ENCODE measurements at regions not wholly inside any gene's neighbourhood (a gene's known extent, or its start where the extent isn't known, plus 50 kb on each side); places are given as distances from the start of the nearest gene placed in this dataset.

GRCh38 chr7:82757-83155, 109.6 kb upstream of the FAM20C start:
- TF ChIP-seq POLR2A (IDR thresholded peaks at IDR 0.05) = no peak
- TF ChIP-seq, protein P1, sequence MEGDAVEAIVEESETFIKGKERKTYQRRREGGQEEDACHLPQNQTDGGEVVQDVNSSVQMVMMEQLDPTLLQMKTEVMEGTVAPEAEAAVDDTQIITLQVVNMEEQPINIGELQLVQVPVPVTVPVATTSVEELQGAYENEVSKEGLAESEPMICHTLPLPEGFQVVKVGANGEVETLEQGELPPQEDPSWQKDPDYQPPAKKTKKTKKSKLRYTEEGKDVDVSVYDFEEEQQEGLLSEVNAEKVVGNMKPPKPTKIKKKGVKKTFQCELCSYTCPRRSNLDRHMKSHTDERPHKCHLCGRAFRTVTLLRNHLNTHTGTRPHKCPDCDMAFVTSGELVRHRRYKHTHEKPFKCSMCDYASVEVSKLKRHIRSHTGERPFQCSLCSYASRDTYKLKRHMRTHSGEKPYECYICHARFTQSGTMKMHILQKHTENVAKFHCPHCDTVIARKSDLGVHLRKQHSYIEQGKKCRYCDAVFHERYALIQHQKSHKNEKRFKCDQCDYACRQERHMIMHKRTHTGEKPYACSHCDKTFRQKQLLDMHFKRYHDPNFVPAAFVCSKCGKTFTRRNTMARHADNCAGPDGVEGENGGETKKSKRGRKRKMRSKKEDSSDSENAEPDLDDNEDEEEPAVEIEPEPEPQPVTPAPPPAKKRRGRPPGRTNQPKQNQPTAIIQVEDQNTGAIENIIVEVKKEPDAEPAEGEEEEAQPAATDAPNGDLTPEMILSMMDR (IDR thresholded peaks at IDR 0.05) = no peak
- H3K4me3 ChIP-seq = no peak overlapping the region
- no peak for DNase-seq
- no peaks in the 10 kb centered on the region for H3K9me3 ChIP-seq
- H3K27ac ChIP-seq = no peak overlapping the region
- ATAC-seq = no peak
- H3K27me3 ChIP-seq = peaks cover 0 to 8% (median 0%) of the 10 kb centered on the region in 9 donors
- H3K36me3 ChIP-seq = no peaks in the 10 kb centered on the region
- peaks cover 0 to 9% (median 0%) of the 10 kb centered on the region in 12 donors for H3K4me1 ChIP-seq
- intact Hi-C loops (cut with DNase I) = no loop called here
- 82 to 90% (median 86%) methylated on average over 11 of the region's 11 CpGs for WGBS, 4 donors

DNA sequence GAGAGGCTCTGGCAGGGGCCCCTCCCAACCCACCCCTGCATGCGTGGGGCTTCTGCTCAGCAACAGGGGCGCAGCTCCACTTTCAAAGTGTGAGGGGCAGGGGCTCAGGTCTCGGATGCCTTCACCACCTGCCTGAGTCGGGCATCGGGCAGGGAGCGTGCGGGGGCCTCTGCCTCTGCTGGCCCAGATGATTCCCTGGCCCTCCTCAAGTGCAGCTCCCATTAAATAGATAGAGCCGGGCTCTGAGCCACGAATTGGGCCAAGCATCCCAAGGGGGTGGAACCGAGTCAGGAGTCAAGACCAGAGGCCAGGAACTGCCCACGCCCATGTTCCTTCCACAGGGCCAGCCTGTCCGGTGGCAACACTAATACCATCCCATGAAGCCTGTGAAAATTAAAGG, 108.9 kb upstream of the FAM20C start:
- Histone ChIP-seq H3K9me3 (no peaks in the 10 kb centered on the region), H3K4me1 (peaks cover 0 to 11% (median under 1%) of the 10 kb centered on the region in 12 donors), H3K27ac (no peak overlapping the region), H3K36me3 (no peaks in the 10 kb centered on the region), H3K4me3 (no peak overlapping the region), H3K27me3 (peaks cover 0 to 8% (median 0%) of the 10 kb centered on the region in 9 donors)
- intact Hi-C loops (cut with DNase I) = no loop called here
- 70 to 88% (median 77%) methylated on average over 7 to 12 of the region's 12 CpGs for WGBS, 4 donors
- DNase-seq (no peak), ATAC-seq (no peak)
- TF ChIP-seq, protein P1 (IDR thresholded peaks at IDR 0.05) = no peak
- no peak for TF ChIP-seq POLR2A (IDR thresholded peaks at IDR 0.05)

- no peak for TF ChIP-seq POLR2A (IDR thresholded peaks at IDR 0.05)
- no peak for DNase-seq
- intact Hi-C loops (cut with DNase I) = no loop called here
Observed at GRCh38 chr7:83861-84632, 108.3 kb upstream of the FAM20C start.

DNA sequence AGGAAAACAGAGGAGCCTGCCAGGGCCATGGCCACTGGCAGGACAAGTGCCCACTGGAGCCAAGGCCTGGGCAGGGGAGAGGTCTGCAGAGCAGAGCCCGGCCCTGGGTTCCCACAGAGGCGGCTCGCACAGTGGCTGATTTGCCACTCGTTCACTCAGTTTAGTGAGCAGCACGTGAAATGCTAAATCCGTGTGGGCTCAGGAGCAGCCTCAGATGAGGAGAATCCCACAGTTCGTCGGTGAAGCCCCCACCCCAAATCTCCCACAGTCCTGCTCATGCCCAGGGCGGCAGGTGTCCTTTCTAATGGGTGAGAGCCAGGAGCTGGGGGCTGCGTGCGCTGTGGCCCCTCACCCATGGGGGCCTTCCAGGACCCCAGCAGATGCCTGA, 107.7 kb upstream of the FAM20C start:
- Histone ChIP-seq H3K27me3 (peaks cover 0 to 8% (median 0%) of the 10 kb centered on the region in 9 donors), H3K27ac (no peak overlapping the region), H3K36me3 (no peaks in the 10 kb centered on the region), H3K4me3 (no peak overlapping the region), H3K4me1 (peaks cover 0 to 23% (median 12%) of the 10 kb centered on the region in 12 donors), H3K9me3 (no peaks in the 10 kb centered on the region)
- TF ChIP-seq, protein P1 (IDR thresholded peaks at IDR 0.05) = no peak
- no peak for TF ChIP-seq POLR2A (IDR thresholded peaks at IDR 0.05)
- 60 to 94% (median 90%) methylated on average over 2 to 11 of the region's 11 CpGs for WGBS, 4 donors
- ATAC-seq (no peak), DNase-seq (no peak)
- intact Hi-C loops (cut with DNase I) = no loop called here

More at GRCh38 chr7:83861-84632, 108.3 kb upstream of the FAM20C start:
- H3K27ac ChIP-seq = no peak overlapping the region
- 83 to 94% (median 89%) methylated on average over 19 to 25 of the region's 25 CpGs for WGBS, 4 donors
- H3K27me3 ChIP-seq = peaks cover 0 to 8% (median 0%) of the 10 kb centered on the region in 9 donors
- no peaks in the 10 kb centered on the region for H3K36me3 ChIP-seq
- H3K4me1 ChIP-seq = peaks cover 0 to 17% (median 6%) of the 10 kb centered on the region in 12 donors
- no peak overlapping the region for H3K4me3 ChIP-seq
- no peak for ATAC-seq
- no peaks in the 10 kb centered on the region for H3K9me3 ChIP-seq
